H1 (cell line): ENCODE measurements at regions not wholly inside any gene's neighbourhood (a gene's known extent, or its start where the extent isn't known, plus 50 kb on each side); places are given as distances from the start of the nearest gene placed in this dataset.

ENCODE experiments used
- CTCF ChIA-PET: fragments of 300-600 bp; sonication (Branson Sonifier 250); formaldehyde crosslinking; loops from one replicate; lab custom pipeline; 2021; ENCODE audit not compliant: partially characterized antibody; lab: Charles Lee
- POLR2A ChIA-PET: fragments of 300-600 bp; sonication (Branson Sonifier 250); formaldehyde crosslinking; loops from one replicate; lab custom pipeline; 2021; ENCODE audit warnings: inconsistent platforms; ENCODE audit not compliant: partially characterized antibody; lab: Charles Lee
- DNase-seq, 2 experiments: peaks; one replicate each; pipeline versions ENCODE4 v3.0.0 to v3.0.0-alpha.2; 2010 to 2022; ENCODE audit warnings: low spot score in 2 of 2, low read depth in 1 of 2, mixed read lengths in 1 of 2
- FAIRE-seq: peaks from 2 replicates; lab custom pipeline; 2011; peaks lifted over from hg19 to GRCh38; lab: Jason Lieb, UNC
- H2AFZ ChIP-seq: 2 replicates; pipeline ENCODE4 v1.8.1; 2012; ENCODE audit warnings: low read length, inconsistent platforms
- H2AK5ac ChIP-seq: 2 replicates; pipeline ENCODE4 v1.6.1; 2013; ENCODE audit warnings: low read depth, low read length
- H2BK120ac ChIP-seq: replicated peaks from 2 replicates; pipeline ENCODE3; 2013; ENCODE audit warnings: low read depth, low read length, inconsistent platforms
- H2BK12ac ChIP-seq: 2 replicates; pipeline ENCODE4 v1.6.1; 2013; ENCODE audit warnings: low read depth, low read length
- H2BK15ac ChIP-seq: 2 replicates; pipeline ENCODE4 v1.6.1; 2013; ENCODE audit warnings: low read length
- H2BK20ac ChIP-seq: 2 replicates; pipeline ENCODE4 v1.6.1; 2013; ENCODE audit warnings: low read length
- H2BK5ac ChIP-seq: 2 replicates; pipeline ENCODE4 v1.6.1; 2013; ENCODE audit warnings: low read depth, low read length
- H3K14ac ChIP-seq: 2 replicates; pipeline ENCODE4 v1.6.1; 2013; ENCODE audit warnings: inconsistent platforms; ENCODE audit not compliant: insufficient read length
- H3K18ac ChIP-seq: 2 replicates; pipeline ENCODE4 v1.6.1; 2013; ENCODE audit warnings: low read length; ENCODE audit errors: extremely low read depth
- H3K23ac ChIP-seq: 2 replicates; pipeline ENCODE4 v1.6.1; 2013; ENCODE audit warnings: inconsistent platforms; ENCODE audit not compliant: insufficient read length
- H3K23me2 ChIP-seq: 2 replicates; pipeline ENCODE4 v1.6.1; 2013; ENCODE audit warnings: low read depth, low read length
- H3K27ac ChIP-seq: 2 replicates; pipeline ENCODE4 v1.6.1; 2011; ENCODE audit warnings: low read depth, low read length, inconsistent platforms
- H3K27me3 ChIP-seq, 4 experiments: replicated peaks in 1 of 4; 1 replicate in 1 of 4; 2 replicates in 3 of 4; pipeline versions ENCODE4 v1.6.1 to v1.8.1; 2011 to 2013; ENCODE audit warnings: low read length in 3 of 4, mild to moderate bottlenecking in 3 of 4, inconsistent platforms in 2 of 4, mixed read lengths in 2 of 4, moderate library complexity in 1 of 4; ENCODE audit not compliant: control insufficient read depth in 3 of 4, insufficient read depth in 3 of 4; ENCODE audit errors: extremely low read depth in 1 of 4
- H3K36me3 ChIP-seq, 4 experiments: 2 replicates each; pipeline versions ENCODE4 v1.6.1 to v1.8.1; 2011 to 2013; ENCODE audit warnings: mild to moderate bottlenecking in 4 of 4, low read length in 3 of 4, moderate library complexity in 2 of 4, control low read depth in 1 of 4, inconsistent platforms in 1 of 4; ENCODE audit not compliant: insufficient read depth in 4 of 4, control insufficient read depth in 2 of 4
- H3K4ac ChIP-seq: replicated peaks from 2 replicates; pipeline ENCODE3; 2013; ENCODE audit warnings: low read length, low read depth, mixed read lengths, inconsistent platforms; ENCODE audit not compliant: insufficient read length
- H3K4me1 ChIP-seq, 4 experiments: replicated peaks in 1 of 4; 1 replicate in 1 of 4; 2 replicates in 3 of 4; pipeline versions ENCODE4 v1.6.1 to v1.8.1; 2011 to 2013; ENCODE audit warnings: low read length in 3 of 4, inconsistent platforms in 2 of 4, mixed read lengths in 1 of 4; ENCODE audit not compliant: insufficient read depth in 4 of 4, control insufficient read depth in 3 of 4
- H3K4me2 ChIP-seq, 2 experiments: 2 replicates each; pipeline versions ENCODE4 v1.6.1 to v1.8.1; 2011 to 2013; ENCODE audit warnings: low read depth in 2 of 2, low read length in 2 of 2, control low read depth in 1 of 2, inconsistent platforms in 1 of 2, mild to moderate bottlenecking in 1 of 2; ENCODE audit not compliant: insufficient read depth in 1 of 2
- H3K4me3 ChIP-seq, 4 experiments: fragments of 200-600, 300-600 bp in 1 of 4; sonication (generic), shearing (Covaris generic), sonication (Bioruptor Twin) in 1 of 4; 2 replicates each; pipeline versions ENCODE4 v1.5.1 to v1.8.1; 2011 to 2016; ENCODE audit warnings: low read length in 4 of 4, low read depth in 3 of 4, control low read depth in 2 of 4, inconsistent platforms in 2 of 4, mild to moderate bottlenecking in 2 of 4, mixed read lengths in 1 of 4, moderate library complexity in 1 of 4; ENCODE audit not compliant: insufficient read depth in 2 of 4; ENCODE audit errors: extremely low read depth in 1 of 4
- H3K56ac ChIP-seq: replicated peaks from 2 replicates; pipeline ENCODE3; 2013; ENCODE audit warnings: low read depth, mild to moderate bottlenecking, mixed read lengths, low read length, inconsistent platforms; ENCODE audit not compliant: insufficient read length
- H3K79me1 ChIP-seq: 2 replicates; pipeline ENCODE4 v1.6.1; 2013; ENCODE audit warnings: low read depth, low read length, control low read depth
- H3K79me2 ChIP-seq, 2 experiments: 2 replicates each; pipeline versions ENCODE4 v1.6.1 to v1.8.1; 2012 to 2013; ENCODE audit warnings: low read length in 2 of 2, mild to moderate bottlenecking in 2 of 2, inconsistent platforms in 1 of 2; ENCODE audit not compliant: insufficient read depth in 2 of 2, control insufficient read depth in 1 of 2
- H3K9ac ChIP-seq, 4 experiments: replicated peaks in 1 of 4; 1 replicate in 1 of 4; 2 replicates in 3 of 4; pipeline versions ENCODE4 v1.6.1 to v1.8.1; 2011 to 2013; ENCODE audit warnings: low read depth in 3 of 4, low read length in 3 of 4, control low read depth in 2 of 4, mild to moderate bottlenecking in 2 of 4, moderate library complexity in 2 of 4, inconsistent platforms in 1 of 4; ENCODE audit errors: extremely low read depth in 1 of 4
- H3K9me3 ChIP-seq, 2 experiments: 2 replicates each; pipeline versions ENCODE4 v1.6.1 to v1.8.1; 2012 to 2013; ENCODE audit warnings: mild to moderate bottlenecking in 2 of 2, moderate library complexity in 2 of 2, control low read depth in 1 of 2, inconsistent platforms in 1 of 2, low read depth in 1 of 2, low read length in 1 of 2, mixed read lengths in 1 of 2; ENCODE audit not compliant: insufficient read depth in 2 of 2
- H4K20me1 ChIP-seq, 2 experiments: replicated peaks in 1 of 2; 2 replicates each; pipeline versions ENCODE3 to v1.8.1; 2011 to 2013; ENCODE audit warnings: inconsistent platforms in 2 of 2, low read length in 2 of 2, mild to moderate bottlenecking in 1 of 2; ENCODE audit not compliant: insufficient read depth in 2 of 2, control insufficient read depth in 1 of 2
- H4K5ac ChIP-seq: 2 replicates; pipeline ENCODE4 v1.6.1; 2013; ENCODE audit warnings: low read length, low read depth, mixed read lengths, inconsistent platforms; ENCODE audit not compliant: insufficient read length
- H4K8ac ChIP-seq: 2 replicates; pipeline ENCODE4 v1.8.0; 2013; ENCODE audit warnings: mild to moderate bottlenecking, moderate library complexity, low read length, inconsistent platforms; ENCODE audit not compliant: insufficient read depth; ENCODE audit errors: extremely low read depth
- H4K91ac ChIP-seq: replicated peaks from 2 replicates; pipeline ENCODE3; 2013; ENCODE audit warnings: low read length, mixed read lengths, inconsistent platforms; ENCODE audit not compliant: insufficient read length
- CREB1 ChIP-seq: IDR thresholded peaks from 2 replicates; pipeline ENCODE4 v1.6.1; 2012; ENCODE audit warnings: inconsistent platforms
- EZH2 ChIP-seq: fragments of 200-600 bp; sonication (generic); IDR thresholded peaks from 2 replicates; pipeline ENCODE4 v1.7.1; 2012; ENCODE audit warnings: low read depth, mild to moderate bottlenecking, moderate library complexity, low read length, inconsistent platforms; ENCODE audit not compliant: severe bottlenecking
- GABPA ChIP-seq: IDR thresholded peaks from 2 replicates; pipeline ENCODE4 v1.6.1; 2011; ENCODE audit warnings: mild to moderate bottlenecking, low read length, moderate library complexity, borderline replicate concordance; ENCODE audit not compliant: insufficient read depth
- JUN ChIP-seq: IDR thresholded peaks from 2 replicates; pipeline ENCODE4 v1.6.1; 2011; ENCODE audit warnings: low read depth, mild to moderate bottlenecking, improper control_type of control experiment, low read length
- KDM5A ChIP-seq: fragments of 200-600 bp; IDR thresholded peaks from 2 replicates; pipeline ENCODE4 v1.7.1; 2012; ENCODE audit warnings: mild to moderate bottlenecking, low read length, inconsistent platforms, mixed read lengths
- MAFK ChIP-seq: IDR thresholded peaks from 2 replicates; pipeline ENCODE4 v1.6.1; 2012; ENCODE audit warnings: low read depth, mild to moderate bottlenecking, improper control_type of control experiment, low read length
- POLR2A ChIP-seq, 2 experiments: IDR thresholded peaks; 1 replicate in 1 of 2; 2 replicates in 1 of 2; pipeline ENCODE4 v1.6.1; 2011; ENCODE audit warnings: low read depth in 2 of 2, low read length in 2 of 2, mild to moderate bottlenecking in 2 of 2; ENCODE audit errors: control extremely low read depth in 1 of 2
- SRF ChIP-seq: IDR thresholded peaks from 2 replicates; pipeline ENCODE4 v1.6.1; 2011; ENCODE audit warnings: mild to moderate bottlenecking, low read depth, low read length, moderate library complexity
- TBP ChIP-seq: IDR thresholded peaks from 2 replicates; pipeline ENCODE4 v1.6.1; 2011; ENCODE audit warnings: low read depth, low read length, improper control_type of control experiment
- TEAD4 ChIP-seq: IDR thresholded peaks from 2 replicates; pipeline ENCODE4 v1.6.1; 2012; ENCODE audit warnings: low read depth, low read length, inconsistent platforms, mixed read lengths
- USF2 ChIP-seq: IDR thresholded peaks from 2 replicates; pipeline ENCODE4 v1.6.1; 2011; ENCODE audit warnings: low read length, improper control_type of control experiment
- ZNF274 ChIP-seq: IDR thresholded peaks from 2 replicates; pipeline ENCODE4 v1.7.0; 2012; ENCODE audit warnings: low read length, borderline replicate concordance; ENCODE audit errors: extremely low read depth
- WGBS, 2 experiments: shearing (Covaris generic) in 1 of 2; methylation state at CpG; one replicate each; pipeline versions ENCODE4 v1.1.6 to v1.1.7; 2013 to 2015; ENCODE audit warnings: low lambda C conversion rate in 2 of 2, mixed read lengths in 2 of 2, inconsistent platforms in 1 of 2, low coverage in 1 of 2, missing lambda C conversion rate in 1 of 2; ENCODE audit not compliant: insufficient replicate concordance in 2 of 2, insufficient coverage in 1 of 2, insufficient read length in 1 of 2; ENCODE audit errors: extremely low coverage in 1 of 2, missing lambda C conversion rate in 1 of 2; 5-methylcytosine and 5-hydroxymethylcytosine counted together
- TF ChIP-seq, protein P1 (sequence below): IDR thresholded peaks from 2 replicates; pipeline ENCODE4 v1.6.1; 2012; ENCODE audit warnings: low read length, inconsistent platforms

DNA sequence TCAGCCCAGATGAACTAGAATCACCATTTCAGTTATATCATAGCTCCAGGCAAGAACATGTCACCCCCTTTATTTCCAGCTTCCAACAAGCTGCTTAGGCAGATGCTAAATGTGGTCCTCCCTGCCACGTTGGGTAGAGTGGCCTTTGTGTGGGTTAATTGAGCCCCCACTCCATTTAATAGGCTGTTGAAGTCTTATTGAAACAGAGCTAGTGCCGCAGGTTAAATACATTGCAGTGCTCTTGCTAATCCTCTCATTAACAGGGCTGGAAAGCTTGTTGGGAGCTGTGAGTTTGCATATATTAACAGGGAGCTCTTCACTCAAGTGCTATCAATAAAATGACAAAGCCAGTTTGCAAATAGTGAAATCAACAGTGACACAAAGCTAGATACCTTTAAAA lies 248.4 kb upstream of the CMC1 start:
- no peaks in the 10 kb centered on the region for H3K9me3 ChIP-seq
- H2BK5ac ChIP-seq, result no peak overlapping the region
- no peak overlapping the region for H4K8ac ChIP-seq
- 74% methylated on average over 2 of the region's 2 CpGs; no CpG with 5 or more reads in 1 of the 2 experiments for WGBS, 2 experiments
- DNase-seq (no peak), FAIRE-seq (no peak)
- H2BK20ac ChIP-seq, result no peak overlapping the region
- no peak overlapping the region for H2AFZ ChIP-seq
- no peaks in the 10 kb centered on the region for H3K79me1 ChIP-seq
- no peaks in the 10 kb centered on the region for H3K36me3 ChIP-seq
- POLR2A ChIA-PET, result no interaction called here
- no peak overlapping the region for H3K18ac ChIP-seq
- no peak overlapping the region for H3K4me3 ChIP-seq
- H2BK15ac ChIP-seq, result no peak overlapping the region
- H3K23ac ChIP-seq, result no peak overlapping the region
- no peak overlapping the region for H3K4me2 ChIP-seq
- H3K56ac ChIP-seq, result no peak overlapping the region
- peaks cover 0 to 1% (median 0%) of the 10 kb centered on the region in 4 experiments; a peak in 1 of 7 replicates for H3K27me3 ChIP-seq
- CTCF ChIA-PET, result interaction anchor here (0.7 to 1.6 kb wide), 3 partner anchors 19 to 276 kb away, joined by 3 to 7 read pairs (median 3); partner anchors contain the start of gene EOMES
- H3K27ac ChIP-seq, result no peak overlapping the region
- no peak overlapping the region for H3K14ac ChIP-seq
- no peak overlapping the region for H2BK120ac ChIP-seq
- H3K9ac ChIP-seq, result no peak overlapping the region
- H4K91ac ChIP-seq, result no peak overlapping the region
- H3K4me1 ChIP-seq, result peaks cover 0 to 3% (median 1%) of the 10 kb centered on the region in 4 experiments; a peak in 1 of 7 replicates
- H4K5ac ChIP-seq, result no peak overlapping the region
- no peak overlapping the region for H2AK5ac ChIP-seq
- no peaks in the 10 kb centered on the region for H3K23me2 ChIP-seq
- no peak overlapping the region for H3K4ac ChIP-seq
- no peaks in the 10 kb centered on the region for H4K20me1 ChIP-seq
- H3K79me2 ChIP-seq, result no peaks in the 10 kb centered on the region
- no peak overlapping the region for H2BK12ac ChIP-seq
- TF ChIP-seq EZH2 (no peak), CREB1 (no peak), TEAD4 (no peak), USF2 (no peak), GABPA (no peak), JUN (no peak), KDM5A (no peak), TBP (no peak), MAFK (no peak), POLR2A (IDR thresholded peaks at IDR 0.05; ENCODE audit: control extremely low read depth in 1 of 2, low read depth in 2 of 2, low read length in 2 of 2) (no peak), ZNF274 (no peak), SRF (no peak)
- TF ChIP-seq, protein P1, sequence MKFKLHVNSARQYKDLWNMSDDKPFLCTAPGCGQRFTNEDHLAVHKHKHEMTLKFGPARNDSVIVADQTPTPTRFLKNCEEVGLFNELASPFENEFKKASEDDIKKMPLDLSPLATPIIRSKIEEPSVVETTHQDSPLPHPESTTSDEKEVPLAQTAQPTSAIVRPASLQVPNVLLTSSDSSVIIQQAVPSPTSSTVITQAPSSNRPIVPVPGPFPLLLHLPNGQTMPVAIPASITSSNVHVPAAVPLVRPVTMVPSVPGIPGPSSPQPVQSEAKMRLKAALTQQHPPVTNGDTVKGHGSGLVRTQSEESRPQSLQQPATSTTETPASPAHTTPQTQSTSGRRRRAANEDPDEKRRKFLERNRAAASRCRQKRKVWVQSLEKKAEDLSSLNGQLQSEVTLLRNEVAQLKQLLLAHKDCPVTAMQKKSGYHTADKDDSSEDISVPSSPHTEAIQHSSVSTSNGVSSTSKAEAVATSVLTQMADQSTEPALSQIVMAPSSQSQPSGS, result no peak
